HG02938 (cell line): ENCODE measurements at regions not wholly inside any gene's neighbourhood (a gene's known extent, or its start where the extent isn't known, plus 50 kb on each side); places are given as distances from the start of the nearest gene placed in this dataset.
A peak's percentile ranks its signal among the peaks of the same experiment; 100 is the strongest.

Source experiments
- ATAC-seq: cut with Tn5 transposase; IDR thresholded peaks from one replicate; pipeline ENCODE4 v1.9.1; 2021; ENCODE audit warnings: mild to moderate bottlenecking, moderate library complexity; ENCODE audit not compliant: unreplicated experiment

- ATAC-seq = no peak
These were observed 174.8 kb downstream of the IBTK start for GRCh38 chr6:82072751-82073150.

- ATAC-seq = no peak
These were observed 175.4 kb downstream of the IBTK start for GRCh38 chr6:82072121-82072521.

DNA sequence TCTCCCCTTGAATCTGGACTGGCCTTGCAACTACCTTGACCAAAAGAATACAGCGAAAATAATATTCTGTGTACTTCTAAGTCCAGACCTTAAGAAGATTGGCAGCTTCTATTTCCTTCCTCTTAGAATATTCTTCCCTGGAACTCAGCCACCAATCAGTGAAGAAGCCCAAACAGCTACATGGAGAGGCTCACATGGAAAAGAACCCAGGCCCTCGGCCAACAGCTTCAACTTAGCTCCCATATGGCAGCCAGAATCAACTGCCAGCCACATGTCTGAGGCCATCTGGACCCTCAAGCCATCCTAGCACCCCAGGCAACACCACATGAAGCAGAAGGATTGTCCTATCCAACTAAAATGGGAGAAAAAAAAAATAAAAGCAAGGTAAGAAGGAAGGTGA, 178.8 kb downstream of the IBTK start:
- no peak for ATAC-seq

- ATAC-seq = peak; percentile 97
These were observed 180.5 kb downstream of the IBTK start for GRCh38 chr6:82066991-82067411.

- ATAC-seq = no peak
These were observed 181.3 kb downstream of the IBTK start for GRCh38 chr6:82066196-82066595.

DNA sequence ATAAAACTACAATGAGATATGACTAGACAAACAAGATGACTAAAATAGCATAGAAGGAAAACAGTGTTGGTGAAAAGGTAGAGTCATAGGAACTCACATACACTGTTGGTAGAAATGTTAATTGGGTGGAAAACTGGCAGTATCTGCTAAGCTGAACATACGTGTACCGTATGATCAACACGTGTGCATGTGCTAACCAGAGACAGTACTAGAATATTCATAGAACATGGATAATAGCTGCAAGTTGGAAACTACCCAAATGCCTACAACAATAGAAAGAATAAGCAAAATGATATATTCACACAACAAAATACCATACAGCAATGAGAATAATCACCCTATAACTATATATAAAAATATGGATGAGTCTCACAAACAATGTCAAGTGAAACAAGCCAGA, 184.0 kb downstream of the IBTK start:
- no peak for ATAC-seq

DNA sequence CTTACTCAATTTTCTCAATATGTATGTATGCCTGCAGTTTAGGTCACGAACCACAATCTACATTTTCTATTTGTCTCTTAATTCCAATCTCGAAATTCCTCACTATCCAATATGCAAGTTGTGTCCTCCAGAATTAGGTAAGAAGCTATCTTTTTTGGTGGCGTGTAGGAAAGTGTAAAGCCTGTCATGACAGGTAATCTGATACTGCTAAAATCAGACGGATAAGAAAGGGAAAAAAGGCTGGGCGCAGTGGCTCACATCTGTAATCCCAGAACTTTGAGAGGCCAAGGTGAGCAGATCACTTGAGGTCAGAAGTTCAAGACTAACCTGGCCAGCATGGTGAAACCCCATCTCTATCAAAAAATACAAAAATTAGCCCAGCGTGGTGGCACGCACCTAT, 185.3 kb downstream of the IBTK start:
- ATAC-seq = no peak

DNA sequence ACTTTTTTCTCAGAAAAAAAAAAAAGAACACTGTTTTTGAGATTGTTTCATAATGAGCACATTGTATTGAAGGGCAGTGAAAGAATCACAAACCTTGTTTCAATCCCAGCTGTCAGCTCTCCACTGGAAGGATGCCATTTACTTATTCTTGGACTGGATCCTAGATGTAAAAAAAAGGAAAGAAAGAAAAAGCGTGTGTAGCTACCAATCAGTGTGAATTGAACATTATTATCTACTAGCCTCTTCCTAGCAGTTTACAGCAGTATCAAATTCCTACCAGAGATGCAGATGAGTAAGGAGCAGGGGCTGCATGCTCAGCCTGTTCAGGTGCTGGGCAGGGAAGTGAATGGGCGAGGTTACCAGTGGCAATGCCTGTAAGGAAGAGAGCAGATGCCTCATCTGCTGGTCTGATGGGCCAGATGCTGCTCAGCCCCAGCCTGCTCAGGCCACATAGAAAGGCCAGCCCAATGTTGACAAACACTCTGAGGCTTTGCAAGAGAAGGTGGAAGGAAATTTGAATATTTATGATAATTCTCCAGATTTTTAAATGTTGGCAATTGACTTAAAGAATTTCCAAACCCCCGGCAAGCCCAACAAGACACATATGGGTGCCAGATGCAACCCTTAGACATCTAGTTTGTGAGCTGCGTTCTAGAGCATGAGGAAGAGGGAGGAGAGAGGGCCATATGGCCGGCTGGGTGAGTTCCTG, 189.5 kb downstream of the IBTK start:
- ATAC-seq = no peak

GRCh38 chr6:82056567-82056966, 191.0 kb downstream of the IBTK start:
- no peak for ATAC-seq

- no peak for ATAC-seq
These were observed 201.4 kb downstream of the IBTK start for GRCh38 chr6:82045965-82046756.

DNA sequence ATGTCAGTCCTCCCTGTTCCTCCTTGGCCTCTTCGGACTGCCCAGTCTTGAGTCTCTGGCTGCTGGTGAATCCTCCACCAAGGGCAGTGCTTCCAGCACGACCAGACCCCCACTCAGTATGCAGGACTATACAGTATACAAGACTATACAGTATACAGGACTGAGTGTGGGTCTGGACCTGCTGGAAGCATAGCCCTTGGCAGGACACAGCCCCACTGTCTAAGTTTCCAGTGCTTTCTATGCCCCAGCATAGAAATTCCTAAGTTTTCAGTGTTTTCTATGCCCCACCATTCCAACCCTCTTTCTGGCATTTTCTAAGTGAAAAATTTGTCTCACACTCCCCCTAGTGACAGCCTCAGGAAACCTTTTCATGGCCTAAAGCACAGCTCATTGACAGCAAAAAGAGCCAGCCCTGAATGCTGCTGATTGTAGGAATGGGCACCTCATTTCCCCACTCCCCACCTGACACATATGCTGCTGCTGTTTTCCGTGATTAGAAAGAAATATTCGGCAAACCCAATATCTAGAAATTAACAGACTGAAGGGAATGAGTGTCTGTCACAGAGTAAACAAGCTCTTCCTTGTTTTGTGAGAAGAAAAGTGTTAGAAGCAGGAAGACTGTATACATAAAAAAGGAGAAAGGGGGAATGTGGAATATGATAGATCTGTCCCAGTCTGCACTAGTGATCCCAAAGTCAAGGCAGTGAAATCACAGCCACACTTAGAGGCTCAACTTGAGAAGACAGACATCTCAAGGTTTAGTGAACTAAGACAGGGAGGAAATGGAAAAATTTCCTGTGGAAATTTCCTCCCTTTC, 206.9 kb downstream of the IBTK start:
- no peak for ATAC-seq

DNA sequence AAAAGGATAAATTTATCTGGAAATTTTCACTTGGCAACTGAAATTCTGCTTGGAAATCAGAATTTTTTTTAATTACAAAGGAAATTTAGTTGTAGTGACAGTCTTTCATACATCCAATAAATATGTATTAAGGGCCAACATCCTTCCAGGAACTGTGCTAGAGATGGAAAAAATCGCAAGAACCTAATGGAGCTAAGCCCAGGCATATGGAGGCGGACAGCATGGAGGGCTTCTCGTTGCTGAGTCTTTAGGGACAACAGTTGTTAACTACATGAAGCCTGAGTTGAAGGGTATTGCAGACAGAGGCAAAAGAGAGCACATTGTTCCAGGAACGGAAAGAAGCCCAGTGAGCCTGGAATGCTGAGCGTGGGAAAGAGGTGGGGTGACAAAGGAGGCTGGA, 208.9 kb downstream of the IBTK start:
- no peak for ATAC-seq

- ATAC-seq = no peak
These were observed 212.0 kb downstream of the IBTK start for GRCh38 chr6:82035526-82035925.

DNA sequence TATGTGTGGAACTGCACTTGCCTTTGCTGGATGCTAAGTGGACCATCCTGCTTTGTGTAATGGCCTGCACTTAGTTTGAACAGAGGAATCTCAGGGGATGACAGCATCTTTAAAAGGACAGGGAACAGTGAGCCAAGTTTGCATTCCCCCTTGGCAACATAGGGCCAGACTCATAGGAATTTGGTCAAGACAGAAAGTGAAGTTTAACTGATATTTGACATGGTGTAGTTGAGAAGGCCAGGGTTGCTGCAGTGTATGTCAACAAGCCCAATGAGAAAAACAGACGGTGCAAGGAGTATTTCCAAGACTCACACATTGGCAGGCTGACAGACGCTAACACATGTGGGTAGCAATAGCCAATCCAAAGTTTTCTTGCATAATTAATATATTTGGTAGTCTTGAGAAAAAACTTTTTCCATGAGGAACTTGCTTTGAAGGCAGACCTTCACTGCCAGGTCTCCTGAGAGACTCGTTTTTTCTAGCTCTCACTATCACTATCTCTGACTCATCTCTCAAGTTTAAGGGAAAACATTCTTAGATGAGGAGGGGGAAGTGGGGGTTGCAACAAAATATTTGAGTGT, 213.8 kb downstream of the IBTK start:
- no peak for ATAC-seq

DNA sequence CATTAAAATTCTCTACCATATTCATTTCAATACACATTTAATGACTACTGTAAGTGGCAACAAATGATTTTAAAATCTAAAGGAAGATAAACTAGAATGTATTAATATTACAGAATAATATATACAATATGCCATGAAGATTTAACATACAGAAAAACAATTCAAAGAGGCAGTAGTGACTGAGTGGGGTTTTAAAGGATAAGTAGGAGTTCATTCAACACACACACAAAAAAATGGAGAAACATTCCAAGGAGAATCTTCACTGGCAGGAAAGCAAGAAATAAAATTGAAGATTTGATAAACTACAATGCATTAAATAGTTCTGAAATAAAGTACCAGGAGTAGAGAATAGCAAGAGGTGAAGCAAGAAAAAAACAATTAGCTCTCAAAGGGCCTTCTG, 215.1 kb downstream of the IBTK start:
- no peak for ATAC-seq

- ATAC-seq = no peak
These were observed 216.6 kb downstream of the IBTK start for GRCh38 chr6:82030761-82031503.

- no peak for ATAC-seq
These were observed 217.2 kb downstream of the IBTK start for GRCh38 chr6:82030301-82030700.

DNA sequence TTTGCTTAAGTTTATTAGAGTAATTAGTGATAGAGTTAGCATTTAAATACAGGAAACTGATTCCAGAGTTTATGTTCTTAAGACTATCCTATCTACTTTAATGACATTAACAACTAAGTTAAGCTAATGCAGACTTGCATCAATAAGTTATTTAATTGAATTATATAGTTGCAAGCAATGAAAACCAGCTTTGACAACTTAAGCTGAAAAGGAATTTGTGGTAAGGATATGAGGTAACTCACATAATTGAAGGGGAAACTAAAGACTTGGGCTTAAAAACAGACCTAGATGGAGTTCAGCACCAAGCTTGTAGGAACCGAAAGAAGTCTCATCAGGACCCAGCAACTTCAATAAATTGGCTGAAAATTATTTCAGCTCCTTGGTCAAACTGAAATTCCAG, 222.3 kb downstream of the IBTK start:
- no peak for ATAC-seq

DNA sequence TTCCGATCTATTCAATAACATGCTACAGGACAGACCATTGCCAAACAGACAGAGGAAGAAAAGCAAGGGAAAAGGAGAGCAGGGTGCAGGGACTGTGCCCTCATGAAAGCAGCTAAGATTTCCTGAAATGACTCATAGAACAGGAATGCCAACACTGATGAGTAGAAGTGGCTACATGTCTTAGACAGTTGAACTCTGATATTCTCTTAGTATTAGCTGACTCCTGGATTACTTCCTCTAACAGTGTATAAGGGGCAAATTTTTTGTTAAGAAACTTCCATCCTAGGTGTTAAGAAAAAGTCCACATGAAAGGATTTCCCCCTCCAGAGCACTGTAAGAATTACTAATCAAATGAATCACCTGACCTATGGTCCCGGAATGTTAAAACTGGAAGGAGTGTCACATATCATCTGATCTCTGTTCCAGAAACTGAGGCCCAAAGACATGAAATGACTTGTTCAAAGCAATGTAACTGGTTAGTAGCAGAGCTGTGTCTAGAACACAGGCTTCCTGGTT, 224.9 kb downstream of the IBTK start:
- ATAC-seq = no peak

DNA sequence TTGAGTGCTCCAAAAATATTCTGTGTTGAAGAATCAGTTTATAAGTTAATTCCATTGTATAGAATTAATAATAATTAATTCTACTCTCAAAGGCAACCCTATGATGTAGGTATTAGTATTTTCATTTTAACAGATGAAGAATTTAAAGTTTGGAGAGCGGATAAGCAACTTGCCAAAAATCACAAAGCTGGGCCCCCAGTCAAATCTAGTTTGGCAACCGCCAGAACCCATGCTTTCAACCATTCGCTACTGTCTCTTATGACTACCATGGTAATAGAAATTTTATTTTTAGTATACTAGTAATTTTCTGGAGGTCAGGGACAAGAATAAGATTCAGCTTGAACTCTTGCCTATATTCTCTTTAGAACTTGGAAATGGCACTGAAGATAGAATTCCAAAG, 229.8 kb downstream of the IBTK start:
- ATAC-seq = no peak
